PC-9 (cell line): ENCODE measurements at regions not wholly inside any gene's neighbourhood (a gene's known extent, or its start where the extent isn't known, plus 50 kb on each side); places are given as distances from the start of the nearest gene placed in this dataset.
"Not testable (repeated sequence)": the region's sequence is repeated elsewhere in the genome, so short reads cannot be mapped to it uniquely, and the experiment has no call there.

Experiments used
- BruUV-seq: library from RNA; stranded (reverse); fragments of 400-500 nt; replicated peaks from 2 replicates; lab custom pipeline; 2021; lab: Mats Ljungman, UMichigan
- CTCF ChIA-PET: fragments of 300-600 bp; sonication (Branson Sonifier 250); formaldehyde crosslinking; loops from one replicate; lab custom pipeline; 2022; ENCODE audit warnings: antibody characterized with exemption; lab: Charles Lee
- POLR2A ChIA-PET: fragments of 300-600 bp; sonication (Branson Sonifier 250); formaldehyde crosslinking; loops from one replicate; lab custom pipeline; 2022; ENCODE audit warnings: antibody characterized with exemption; ENCODE audit not compliant: unreplicated experiment; lab: Charles Lee
- DNase-seq, 2 experiments: peaks; one replicate each; pipeline versions ENCODE4 v3.0.0 to v3.0.0-alpha.2; 2015 to 2022; ENCODE audit warnings: mixed read lengths in 1 of 2
- H2AFZ ChIP-seq: fragments of 200-600 bp; sonication (generic); 2 replicates; pipeline ENCODE4 v1.8.1; 2017; ENCODE audit warnings: antibody characterized with exemption
- H3F3A ChIP-seq: fragments of 200-600 bp; sonication (generic); 2 replicates; pipeline ENCODE4 v1.8.1; 2017; ENCODE audit warnings: antibody characterized with exemption, mild to moderate bottlenecking, low read depth; ENCODE audit not compliant: insufficient read depth
- H3K27ac ChIP-seq: fragments of 200-600 bp; sonication (generic); 2 replicates; pipeline ENCODE4 v1.6.1; 2016; ENCODE audit warnings: mixed run types
- H3K27me3 ChIP-seq: fragments of 200-600 bp; sonication (generic); 2 replicates; pipeline ENCODE4 v1.6.1; 2016; ENCODE audit warnings: low read depth, mixed run types; ENCODE audit not compliant: insufficient read depth
- H3K36me3 ChIP-seq: fragments of 200-600 bp; sonication (generic); 2 replicates; pipeline ENCODE4 v1.6.1; 2016; ENCODE audit warnings: low read depth, mixed run types
- H3K4me1 ChIP-seq: fragments of 200-600 bp; sonication (generic); replicated peaks from 2 replicates; pipeline ENCODE4 v1.6.1; 2016; ENCODE audit warnings: mixed run types; ENCODE audit not compliant: insufficient read depth
- H3K4me2 ChIP-seq: fragments of 200-600 bp; sonication (generic); 2 replicates; pipeline ENCODE4 v1.6.1; 2017; ENCODE audit warnings: mixed run types
- H3K4me3 ChIP-seq: fragments of 200-600 bp; sonication (generic); 2 replicates; pipeline ENCODE4 v1.6.1; 2016; ENCODE audit warnings: mixed run types
- H3K79me2 ChIP-seq: fragments of 200-600 bp; sonication (generic); 2 replicates; pipeline ENCODE4 v1.6.1; 2017; ENCODE audit warnings: low read depth, mixed run types
- H3K9me2 ChIP-seq: fragments of 200-600 bp; sonication (generic); 2 replicates; pipeline ENCODE4 v1.8.1; 2017; ENCODE audit warnings: mild to moderate bottlenecking; ENCODE audit not compliant: insufficient read depth
- H3K9me3 ChIP-seq: fragments of 200-600 bp; sonication (generic); 2 replicates; pipeline ENCODE4 v1.8.1; 2016; ENCODE audit warnings: low read depth; ENCODE audit not compliant: insufficient read depth
- H4K20me1 ChIP-seq: fragments of 200-600 bp; sonication (generic); 2 replicates; pipeline ENCODE4 v1.8.1; 2017; ENCODE audit not compliant: insufficient read depth
- EZH2 ChIP-seq: fragments of 200-600 bp; sonication (generic); IDR thresholded peaks from 2 replicates; pipeline ENCODE4 v1.8.0; 2017; ENCODE audit warnings: antibody characterized with exemption, low read depth
- intact Hi-C: fragments of 100-400 bp; cut with micrococcal nuclease; formaldehyde crosslinking; loops from one replicate; pipeline ENCODE4 v1.10.0; 2022; ENCODE audit not compliant: unreplicated experiment
- TF ChIP-seq, protein P1 (sequence below): fragments of 200-600 bp; sonication (generic); conservative IDR thresholded peaks from 2 replicates; pipeline ENCODE4 v1.6.1; 2017; ENCODE audit warnings: mixed run types, antibody characterized with exemption, mild to moderate bottlenecking, moderate library complexity

DNA sequence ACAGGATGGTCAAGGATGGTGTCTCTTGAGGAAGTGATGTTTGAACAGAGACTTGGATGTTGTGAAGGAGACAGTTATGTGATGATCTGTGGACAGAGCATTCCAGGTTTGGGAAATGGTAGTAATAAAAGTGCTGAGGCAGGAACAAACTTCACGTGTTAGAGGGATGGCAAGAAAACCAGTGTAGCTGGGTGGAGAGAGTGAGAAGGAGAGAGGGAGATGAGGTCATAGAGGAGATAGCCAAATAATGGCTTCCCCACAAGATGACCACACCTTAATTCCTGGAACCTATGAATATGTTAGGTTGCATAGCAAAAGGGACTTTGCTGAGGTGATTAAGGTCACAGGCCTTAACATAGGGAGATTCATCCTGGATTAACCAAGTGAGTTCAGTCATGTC lies 75.6 kb upstream of the GPR50 start:
- Histone ChIP-seq H3K27ac (no peak overlapping the region), H3K27me3 (peaks cover 23% of the 10 kb centered on the region), H3K9me2 (no peaks in the 10 kb centered on the region; the same call in 1 of the 2 replicates), H4K20me1 (no peaks in the 10 kb centered on the region), H2AFZ (no peak overlapping the region), H3K4me1 (no peaks in the 10 kb centered on the region), H3F3A (no peaks in the 10 kb centered on the region), H3K4me2 (no peak overlapping the region), H3K79me2 (no peaks in the 10 kb centered on the region), H3K9me3 (no peaks in the 10 kb centered on the region), H3K36me3 (no peaks in the 10 kb centered on the region), H3K4me3 (no peak overlapping the region)
- no peak for DNase-seq
- no TSS peak for BruUV-seq
- CTCF ChIA-PET: no interaction called here
- POLR2A ChIA-PET: no interaction called here
- TF ChIP-seq, protein P1, sequence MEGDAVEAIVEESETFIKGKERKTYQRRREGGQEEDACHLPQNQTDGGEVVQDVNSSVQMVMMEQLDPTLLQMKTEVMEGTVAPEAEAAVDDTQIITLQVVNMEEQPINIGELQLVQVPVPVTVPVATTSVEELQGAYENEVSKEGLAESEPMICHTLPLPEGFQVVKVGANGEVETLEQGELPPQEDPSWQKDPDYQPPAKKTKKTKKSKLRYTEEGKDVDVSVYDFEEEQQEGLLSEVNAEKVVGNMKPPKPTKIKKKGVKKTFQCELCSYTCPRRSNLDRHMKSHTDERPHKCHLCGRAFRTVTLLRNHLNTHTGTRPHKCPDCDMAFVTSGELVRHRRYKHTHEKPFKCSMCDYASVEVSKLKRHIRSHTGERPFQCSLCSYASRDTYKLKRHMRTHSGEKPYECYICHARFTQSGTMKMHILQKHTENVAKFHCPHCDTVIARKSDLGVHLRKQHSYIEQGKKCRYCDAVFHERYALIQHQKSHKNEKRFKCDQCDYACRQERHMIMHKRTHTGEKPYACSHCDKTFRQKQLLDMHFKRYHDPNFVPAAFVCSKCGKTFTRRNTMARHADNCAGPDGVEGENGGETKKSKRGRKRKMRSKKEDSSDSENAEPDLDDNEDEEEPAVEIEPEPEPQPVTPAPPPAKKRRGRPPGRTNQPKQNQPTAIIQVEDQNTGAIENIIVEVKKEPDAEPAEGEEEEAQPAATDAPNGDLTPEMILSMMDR: no peak
- no peak for TF ChIP-seq EZH2
- intact Hi-C loops: no loop called here

GRCh38 chrX:151113200-151113599 lies 63.2 kb upstream of the GPR50 start:
- H4K20me1 ChIP-seq, POLR2A ChIA-PET, H3K4me3 ChIP-seq, H3K27ac ChIP-seq, BruUV-seq, H3K9me3 ChIP-seq, DNase-seq, H3K4me2 ChIP-seq, H3K79me2 ChIP-seq, H2AFZ ChIP-seq, intact Hi-C loops, CTCF ChIA-PET, H3K9me2 ChIP-seq, H3F3A ChIP-seq, H3K36me3 ChIP-seq, H3K4me1 ChIP-seq: not testable (repeated sequence)
- peaks cover 72% of the 10 kb centered on the region for H3K27me3 ChIP-seq
